Right lobe of liver (tissue), 6 donors: ENCODE measurements at regions not wholly inside any gene's neighbourhood (a gene's known extent, or its start where the extent isn't known, plus 50 kb on each side); places are given as distances from the start of the nearest gene placed in this dataset.

Source experiments
- ATAC-seq, 4 donors: fragments of 200-7000 bp; cut with Tn5 transposase; one replicate each; pipeline ENCODE4 v1.9.1; 2020; ENCODE audit warnings: mild to moderate bottlenecking in 4 of 4, moderate library complexity in 4 of 4
- DNase-seq, 3 donors: peaks; one replicate each; pipeline ENCODE4 v3.0.0-alpha.2; 2020
- H3K27ac ChIP-seq, 3 donors: fragments of 200-600 bp; one replicate each; pipeline ENCODE4 v1.8.0; 2022
- H3K27me3 ChIP-seq, 2 donors: fragments of 200-600 bp; one replicate each; pipeline ENCODE4 v1.8.0; 2022
- H3K36me3 ChIP-seq, 4 donors: fragments of 200-600 bp; sonication (generic) in 1 of 4; one replicate each; pipeline versions ENCODE4 v1.5.1 to v1.8.0; 2017 to 2022; ENCODE audit warnings: control low read depth in 1 of 4
- H3K4me1 ChIP-seq, 4 donors: fragments of 200-600 bp; sonication (generic) in 1 of 4; one replicate each; pipeline versions ENCODE4 v1.5.1 to v1.8.0; 2017 to 2022; ENCODE audit warnings: control low read depth in 1 of 4
- H3K4me3 ChIP-seq, 3 donors: fragments of 200-600 bp; one replicate each; pipeline ENCODE4 v1.8.0; 2022
- H3K9me3 ChIP-seq, 4 donors: fragments of 200-600 bp; sonication (generic) in 1 of 4; one replicate each; pipeline versions ENCODE4 v1.5.1 to v1.8.0; 2017 to 2022; ENCODE audit warnings: control low read depth in 1 of 4
- CTCF ChIP-seq, 4 donors: fragments of 200-600 bp in 3 of 4; fragments of 450-650 bp in 1 of 4; IDR thresholded peaks; one replicate each; pipeline versions ENCODE4 v1.5.1 to v1.8.0; 2016 to 2022; ENCODE audit warnings: antibody characterized with exemption in 4 of 4, mild to moderate bottlenecking in 2 of 4
- POLR2A ChIP-seq: fragments of 450-650 bp; IDR thresholded peaks from one replicate; pipeline ENCODE4 v1.6.1; 2017; ENCODE audit warnings: antibody characterized with exemption, mild to moderate bottlenecking
- WGBS: methylation state at CpG from one replicate; pipeline ENCODE4 v1.1.6; 2018; ENCODE audit warnings: low coverage, low lambda C conversion rate; ENCODE audit not compliant: insufficient coverage; ENCODE audit errors: missing lambda C conversion rate; 5-methylcytosine and 5-hydroxymethylcytosine counted together
- intact Hi-C, 2 donors: fragments of 100-400 bp; cut with DNase I; formaldehyde crosslinking; loops; one replicate each; pipeline versions ENCODE4 v1.11.2 to v1.14.1; 2022
- donor health status: DM: no; HTN: yes; CAD: no.
- donor health status: DM: no; HTN: no; CAD: no.
- donor health status: DM: no; HTN: no; CAD: no.
- donor health status: DM: no; HTN: yes; CAD: no.
- donor health status: DM: no; HTN: yes; CAD: no.

- DNase-seq, result peak in 1 of 3 donors; percentile 67
- TF ChIP-seq CTCF (IDR thresholded peaks at IDR 0.05) (no peak), POLR2A (no peak)
- 71% methylated on average over 4 of the region's 5 CpGs for WGBS
- Histone ChIP-seq H3K27me3 (no peaks in the 10 kb centered on the region), H3K4me1 (peaks cover 0 to 10% (median 3%) of the 10 kb centered on the region in 4 donors), H3K36me3 (no peaks in the 10 kb centered on the region), H3K9me3 (no peaks in the 10 kb centered on the region), H3K27ac (peak overlapping the region in 1 of 3 donors; percentile 1), H3K4me3 (no peak overlapping the region)
- ATAC-seq, result peak; percentile 52 to 81 (median 71)
- intact Hi-C loops, result no loop called here
These were observed 91.1 kb upstream of the SLC4A4 start for GRCh38 chr4:71247706-71248105.

- H3K9me3 ChIP-seq, result no peaks in the 10 kb centered on the region
- ATAC-seq (peak; percentile 27 to 52 (median 46)), DNase-seq (no peak)
- no peak overlapping the region for H3K4me3 ChIP-seq
- TF ChIP-seq CTCF (IDR thresholded peaks at IDR 0.05) (no peak), POLR2A (no peak)
- peaks cover 0 to 22% (median 5%) of the 10 kb centered on the region in 4 donors for H3K4me1 ChIP-seq
- intact Hi-C loops, result no loop called here
- WGBS, result 44% methylated on average over 2 of the region's 2 CpGs
- no peaks in the 10 kb centered on the region for H3K36me3 ChIP-seq
- H3K27ac ChIP-seq, result no peak overlapping the region
- no peaks in the 10 kb centered on the region for H3K27me3 ChIP-seq
These were observed 87.6 kb upstream of the SLC4A4 start for GRCh38 chr4:71251261-71251660.

GRCh38 chr4:71253545-71253944, 85.3 kb upstream of the SLC4A4 start:
- intact Hi-C loops, result no loop called here
- H3K9me3 ChIP-seq, result no peaks in the 10 kb centered on the region
- H3K4me3 ChIP-seq, result no peak overlapping the region
- DNase-seq (no peak), ATAC-seq (no peak)
- H3K27me3 ChIP-seq, result no peaks in the 10 kb centered on the region
- H3K27ac ChIP-seq, result no peak overlapping the region
- TF ChIP-seq POLR2A, result no peak
- TF ChIP-seq CTCF (IDR thresholded peaks at IDR 0.05), result no peak
- H3K4me1 ChIP-seq, result peaks cover 0 to 21% (median 3%) of the 10 kb centered on the region in 4 donors
- no peaks in the 10 kb centered on the region for H3K36me3 ChIP-seq
- 73% methylated on average over 1 of the region's 1 CpG for WGBS

GRCh38 chr4:71254451-71255012, 84.3 kb upstream of the SLC4A4 start:
- intact Hi-C loops, result no loop called here
- TF ChIP-seq CTCF (IDR thresholded peaks at IDR 0.05) (peak in 3 of 4 donors; percentile 9 to 31 (median 12)), POLR2A (no peak)
- no peak overlapping the region for H3K4me3 ChIP-seq
- H3K9me3 ChIP-seq, result no peaks in the 10 kb centered on the region
- ATAC-seq (peak; percentile 56 to 82 (median 76)), DNase-seq (no peak)
- H3K27me3 ChIP-seq, result no peaks in the 10 kb centered on the region
- H3K4me1 ChIP-seq, result peaks cover 0 to 31% (median 4%) of the 10 kb centered on the region in 4 donors
- H3K27ac ChIP-seq, result peak overlapping the region in 1 of 3 donors; percentile 15
- 27% methylated on average over 2 of the region's 2 CpGs for WGBS
- H3K36me3 ChIP-seq, result no peaks in the 10 kb centered on the region
